ENCODE measurements at regions not wholly inside any gene's neighbourhood (a gene's known extent, or its start where the extent isn't known, plus 50 kb on each side); places are given as distances from the start of the nearest gene placed in this dataset.

GRCh38 chr20:40100261-40100660 is 588.8 kb downstream of the MAFB start:
- DNase-seq (no peak), ATAC-seq (no peak)
- CTCF ChIA-PET = no interaction called here
- Histone ChIP-seq H3K36me3 (ENCODE audit: control insufficient read depth in 2 of 3, insufficient read depth in 3 of 3, low read length in 3 of 3) (no peaks in the 10 kb centered on the region), H3K27ac (ENCODE audit: low read depth, low read length) (no peak overlapping the region), H3K4me3 (ENCODE audit: low read length) (no peak overlapping the region), H3K4me1 (ENCODE audit: control insufficient read depth in 2 of 2, insufficient read depth in 2 of 2, low read length in 2 of 2) (no peaks in the 10 kb centered on the region), H3K9me3 (ENCODE audit: control insufficient read depth in 2 of 3, low read length in 3 of 3) (no peaks in the 10 kb centered on the region), H3K27me3 (ENCODE audit: control insufficient read depth in 2 of 2, insufficient read depth in 2 of 2, low read length in 2 of 2) (no peaks in the 10 kb centered on the region)
- POLR2A ChIA-PET = no interaction called here
- Mint-ChIP-seq H3K27me3 (peaks cover 0 to 27% (median 13%) of the 10 kb centered on the region in 5 donors), H3K4me1 (no peaks in the 10 kb centered on the region), H3K9me3 (peaks cover 0 to 4% (median 0%) of the 10 kb centered on the region in 11 donors), H3K4me3 (no peak overlapping the region), H3K27ac (no peak overlapping the region), H3K36me3 (no peaks in the 10 kb centered on the region)
- intact Hi-C loops (cut with micrococcal nuclease) = no loop called here

- no peaks in the 10 kb centered on the region for H3K36me3 ChIP-seq (ENCODE audit: control insufficient read depth in 2 of 3, insufficient read depth in 3 of 3, low read length in 3 of 3)
- intact Hi-C loops (cut with micrococcal nuclease) = no loop called here
- ATAC-seq (no peak), DNase-seq (no peak)
- H3K9me3 ChIP-seq (ENCODE audit: control insufficient read depth in 2 of 3, low read length in 3 of 3) = peaks cover 0 to 5% (median 0%) of the 10 kb centered on the region in 3 experiments
- ChIA-PET POLR2A (no interaction called here), CTCF (no interaction called here)
- Mint-ChIP-seq H3K4me3 (no peak overlapping the region), H3K27me3 (peaks cover 0 to 4% (median 0%) of the 10 kb centered on the region in 5 donors), H3K9me3 (peaks cover 0 to 36% (median 12%) of the 10 kb centered on the region in 11 donors), H3K4me1 (no peaks in the 10 kb centered on the region), H3K27ac (no peak overlapping the region), H3K36me3 (peaks cover 0 to 4% (median 0%) of the 10 kb centered on the region in 5 donors)
- H3K27me3 ChIP-seq (ENCODE audit: control insufficient read depth in 2 of 2, insufficient read depth in 2 of 2, low read length in 2 of 2) = no peaks in the 10 kb centered on the region
- H3K4me1 ChIP-seq (ENCODE audit: control insufficient read depth in 2 of 2, insufficient read depth in 2 of 2, low read length in 2 of 2) = no peaks in the 10 kb centered on the region
- no peak overlapping the region for H3K27ac ChIP-seq (ENCODE audit: low read depth, low read length)
- H3K4me3 ChIP-seq (ENCODE audit: low read length) = no peak overlapping the region
Observed at GRCh38 chr20:40090236-40090635, 598.8 kb downstream of the MAFB start.

GRCh38 chr20:40087496-40087895 is 601.5 kb downstream of the MAFB start:
- no peaks in the 10 kb centered on the region for H3K36me3 ChIP-seq (ENCODE audit: control insufficient read depth in 2 of 3, insufficient read depth in 3 of 3, low read length in 3 of 3)
- no peak for DNase-seq
- no peaks in the 10 kb centered on the region for H3K4me1 Mint-ChIP-seq

GRCh38 chr20:40085513-40085912 is 603.5 kb downstream of the MAFB start:
- intact Hi-C loops (cut with micrococcal nuclease) = no loop called here
- DNase-seq (no peak), ATAC-seq (no peak)
- no peak overlapping the region for H3K4me3 Mint-ChIP-seq
- H3K4me1 Mint-ChIP-seq = no peaks in the 10 kb centered on the region
- peaks cover 0 to 5% (median 0%) of the 10 kb centered on the region in 5 donors for H3K27me3 Mint-ChIP-seq
- Histone ChIP-seq H3K4me1 (ENCODE audit: control insufficient read depth in 2 of 2, insufficient read depth in 2 of 2, low read length in 2 of 2) (no peaks in the 10 kb centered on the region), H3K9me3 (ENCODE audit: control insufficient read depth in 2 of 3, low read length in 3 of 3) (no peaks in the 10 kb centered on the region), H3K27ac (ENCODE audit: low read depth, low read length) (no peak overlapping the region), H3K4me3 (ENCODE audit: low read length) (no peak overlapping the region), H3K27me3 (ENCODE audit: control insufficient read depth in 2 of 2, insufficient read depth in 2 of 2, low read length in 2 of 2) (no peaks in the 10 kb centered on the region), H3K36me3 (ENCODE audit: control insufficient read depth in 2 of 3, insufficient read depth in 3 of 3, low read length in 3 of 3) (no peaks in the 10 kb centered on the region)
- ChIA-PET CTCF (no interaction called here), POLR2A (no interaction called here)
- H3K9me3 Mint-ChIP-seq = peaks cover under 1 to 13% (median 3%) of the 10 kb centered on the region in 11 donors
- peaks cover 0 to 4% (median 0%) of the 10 kb centered on the region in 5 donors for H3K36me3 Mint-ChIP-seq
- no peak overlapping the region for H3K27ac Mint-ChIP-seq

More at GRCh38 chr20:40087496-40087895, 601.5 kb downstream of the MAFB start:
- H3K4me1 ChIP-seq (ENCODE audit: control insufficient read depth in 2 of 2, insufficient read depth in 2 of 2, low read length in 2 of 2) = no peaks in the 10 kb centered on the region
- ATAC-seq = no peak
- no peaks in the 10 kb centered on the region for H3K27me3 ChIP-seq (ENCODE audit: control insufficient read depth in 2 of 2, insufficient read depth in 2 of 2, low read length in 2 of 2)
- H3K4me3 Mint-ChIP-seq = no peak overlapping the region
- peaks cover 0 to 5% (median 0%) of the 10 kb centered on the region in 3 experiments for H3K9me3 ChIP-seq (ENCODE audit: control insufficient read depth in 2 of 3, low read length in 3 of 3)
- POLR2A ChIA-PET = no interaction called here
- H3K36me3 Mint-ChIP-seq = peaks cover 0 to 7% (median 0%) of the 10 kb centered on the region in 5 donors
- H3K4me3 ChIP-seq (ENCODE audit: low read length) = no peak overlapping the region
- no peak overlapping the region for H3K27ac Mint-ChIP-seq
- peaks cover 2 to 27% (median 10%) of the 10 kb centered on the region in 11 donors for H3K9me3 Mint-ChIP-seq
- H3K27me3 Mint-ChIP-seq = peaks cover 0 to 5% (median 0%) of the 10 kb centered on the region in 5 donors
- intact Hi-C loops (cut with micrococcal nuclease) = no loop called here
- H3K27ac ChIP-seq (ENCODE audit: low read depth, low read length) = no peak overlapping the region
- CTCF ChIA-PET = no interaction called here

DNA sequence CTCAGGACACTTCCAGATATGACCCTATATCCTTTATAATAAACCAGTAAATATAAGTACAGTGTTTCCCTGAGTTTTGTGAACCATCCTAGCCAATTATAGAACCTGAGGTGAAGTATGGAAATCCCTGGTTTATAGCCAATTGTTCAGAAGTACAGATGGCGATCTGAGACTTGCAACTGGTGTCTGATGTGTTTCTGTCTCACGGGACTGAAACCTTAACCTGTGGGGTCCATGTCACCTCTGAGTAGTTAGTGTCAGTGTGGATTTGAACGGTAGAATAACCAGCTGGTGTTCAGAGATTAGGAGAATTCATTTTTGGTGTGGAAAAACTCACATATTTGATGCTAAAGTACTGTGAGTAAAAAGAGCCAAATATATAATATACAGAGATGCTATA is 606.6 kb downstream of the MAFB start:
- Histone ChIP-seq H3K36me3 (ENCODE audit: control insufficient read depth in 2 of 3, insufficient read depth in 3 of 3, low read length in 3 of 3) (no peaks in the 10 kb centered on the region), H3K4me1 (ENCODE audit: control insufficient read depth in 2 of 2, insufficient read depth in 2 of 2, low read length in 2 of 2) (no peaks in the 10 kb centered on the region), H3K4me3 (ENCODE audit: low read length) (no peak overlapping the region), H3K27me3 (ENCODE audit: control insufficient read depth in 2 of 2, insufficient read depth in 2 of 2, low read length in 2 of 2) (no peaks in the 10 kb centered on the region), H3K9me3 (ENCODE audit: control insufficient read depth in 2 of 3, low read length in 3 of 3) (no peaks in the 10 kb centered on the region), H3K27ac (ENCODE audit: low read depth, low read length) (no peak overlapping the region)
- peaks cover 0 to 8% (median 0%) of the 10 kb centered on the region in 11 donors for H3K9me3 Mint-ChIP-seq
- DNase-seq = no peak
- peaks cover 0 to 4% (median 0%) of the 10 kb centered on the region in 5 donors for H3K36me3 Mint-ChIP-seq
- ChIA-PET POLR2A (no interaction called here), CTCF (no interaction called here)
- intact Hi-C loops (cut with micrococcal nuclease) = no loop called here
- peaks cover 0 to 5% (median 0%) of the 10 kb centered on the region in 5 donors for H3K27me3 Mint-ChIP-seq
- H3K4me3 Mint-ChIP-seq = no peak overlapping the region
- H3K27ac Mint-ChIP-seq = no peak overlapping the region
- no peaks in the 10 kb centered on the region for H3K4me1 Mint-ChIP-seq
- ATAC-seq = no peak

DNA sequence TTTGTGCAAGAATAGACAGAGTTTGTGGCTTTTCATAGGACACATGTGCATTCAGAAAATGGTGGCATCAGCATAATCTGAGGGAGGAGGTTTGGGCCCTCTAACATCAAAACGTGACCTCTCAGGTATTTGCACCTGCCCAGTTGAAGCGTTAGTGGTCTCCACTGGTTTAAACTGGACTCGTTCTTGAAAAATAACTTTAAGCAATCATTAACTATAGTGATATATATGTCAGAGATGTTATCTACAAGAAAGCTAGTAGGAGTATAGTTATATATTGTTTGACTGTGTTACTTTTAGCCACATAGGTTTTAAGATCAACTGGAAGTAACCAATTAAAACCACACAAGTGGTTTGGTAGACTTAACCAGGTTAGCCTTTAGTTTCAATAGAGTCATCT is 607.4 kb downstream of the MAFB start:
- no peak overlapping the region for H3K27ac Mint-ChIP-seq
- CTCF ChIA-PET = no interaction called here
- POLR2A ChIA-PET = no interaction called here
- peaks cover 0 to 8% (median 0%) of the 10 kb centered on the region in 11 donors for H3K9me3 Mint-ChIP-seq
- H3K4me1 ChIP-seq (ENCODE audit: control insufficient read depth in 2 of 2, insufficient read depth in 2 of 2, low read length in 2 of 2) = no peaks in the 10 kb centered on the region
- no peaks in the 10 kb centered on the region for H3K36me3 ChIP-seq (ENCODE audit: control insufficient read depth in 2 of 3, insufficient read depth in 3 of 3, low read length in 3 of 3)
- no peak overlapping the region for H3K27ac ChIP-seq (ENCODE audit: low read depth, low read length)
- intact Hi-C loops (cut with micrococcal nuclease) = no loop called here
- peaks cover 0 to 5% (median 0%) of the 10 kb centered on the region in 5 donors for H3K27me3 Mint-ChIP-seq
- H3K4me3 ChIP-seq (ENCODE audit: low read length) = no peak overlapping the region
- peaks cover 0 to 4% (median 0%) of the 10 kb centered on the region in 5 donors for H3K36me3 Mint-ChIP-seq
- no peak overlapping the region for H3K4me3 Mint-ChIP-seq
- DNase-seq = no peak
- H3K4me1 Mint-ChIP-seq = no peaks in the 10 kb centered on the region
- no peak for ATAC-seq
- H3K27me3 ChIP-seq (ENCODE audit: control insufficient read depth in 2 of 2, insufficient read depth in 2 of 2, low read length in 2 of 2) = no peaks in the 10 kb centered on the region
- H3K9me3 ChIP-seq (ENCODE audit: control insufficient read depth in 2 of 3, low read length in 3 of 3) = no peaks in the 10 kb centered on the region

- ATAC-seq (no peak), DNase-seq (no peak)
- ChIA-PET CTCF (no interaction called here), POLR2A (no interaction called here)
- H3K4me3 Mint-ChIP-seq = no peak overlapping the region
- H3K36me3 Mint-ChIP-seq = peaks cover 0 to 4% (median 0%) of the 10 kb centered on the region in 5 donors
- no peaks in the 10 kb centered on the region for H3K9me3 ChIP-seq (ENCODE audit: control insufficient read depth in 2 of 3, low read length in 3 of 3)
- no peak overlapping the region for H3K4me3 ChIP-seq (ENCODE audit: low read length)
- H3K27ac Mint-ChIP-seq = no peak overlapping the region
- intact Hi-C loops (cut with micrococcal nuclease) = no loop called here
- H3K36me3 ChIP-seq (ENCODE audit: control insufficient read depth in 2 of 3, insufficient read depth in 3 of 3, low read length in 3 of 3) = no peaks in the 10 kb centered on the region
- peaks cover 0 to 3% (median 0%) of the 10 kb centered on the region in 11 donors for H3K9me3 Mint-ChIP-seq
- no peaks in the 10 kb centered on the region for H3K4me1 ChIP-seq (ENCODE audit: control insufficient read depth in 2 of 2, insufficient read depth in 2 of 2, low read length in 2 of 2)
- H3K27me3 ChIP-seq (ENCODE audit: control insufficient read depth in 2 of 2, insufficient read depth in 2 of 2, low read length in 2 of 2) = no peaks in the 10 kb centered on the region
- H3K4me1 Mint-ChIP-seq = no peaks in the 10 kb centered on the region
- H3K27ac ChIP-seq (ENCODE audit: low read depth, low read length) = no peak overlapping the region
- peaks cover 0 to 5% (median 0%) of the 10 kb centered on the region in 5 donors for H3K27me3 Mint-ChIP-seq
Observed at GRCh38 chr20:40080041-40080652, 608.9 kb downstream of the MAFB start.

All from naive thymus-derived CD4-positive, alpha-beta T cell (primary cell).